GM21381 (cell line): ENCODE measurements at regions not wholly inside any gene's neighbourhood (a gene's known extent, or its start where the extent isn't known, plus 50 kb on each side); places are given as distances from the start of the nearest gene placed in this dataset.
"Not testable (repeated sequence)": the region's sequence is repeated elsewhere in the genome, so short reads cannot be mapped to it uniquely, and the experiment has no call there.

Experiments
- ATAC-seq: cut with Tn5 transposase; IDR thresholded peaks from one replicate; pipeline ENCODE4 v1.9.1; 2021; ENCODE audit warnings: mild to moderate bottlenecking, moderate library complexity; ENCODE audit not compliant: unreplicated experiment

DNA sequence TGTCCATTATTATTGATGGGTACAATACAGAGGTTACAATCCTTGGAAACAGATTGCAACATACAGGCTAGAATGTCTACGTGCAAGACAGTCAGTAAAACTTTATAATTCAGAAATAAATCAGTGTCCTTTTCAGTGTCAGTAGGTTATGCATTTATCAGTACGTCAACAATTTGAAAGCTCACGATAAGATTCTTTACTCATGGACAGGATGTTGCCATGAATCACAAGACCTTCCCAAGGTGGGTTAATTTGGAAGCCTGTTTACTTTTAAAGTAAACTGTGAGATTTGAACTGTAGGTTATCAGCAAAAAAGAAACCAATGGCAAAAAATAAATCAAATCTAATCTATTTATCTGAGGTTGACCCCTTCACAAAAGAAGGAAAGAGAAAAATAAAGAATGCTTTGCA is 243.9 kb upstream of the AGTR1 start:
- no peak for ATAC-seq

DNA sequence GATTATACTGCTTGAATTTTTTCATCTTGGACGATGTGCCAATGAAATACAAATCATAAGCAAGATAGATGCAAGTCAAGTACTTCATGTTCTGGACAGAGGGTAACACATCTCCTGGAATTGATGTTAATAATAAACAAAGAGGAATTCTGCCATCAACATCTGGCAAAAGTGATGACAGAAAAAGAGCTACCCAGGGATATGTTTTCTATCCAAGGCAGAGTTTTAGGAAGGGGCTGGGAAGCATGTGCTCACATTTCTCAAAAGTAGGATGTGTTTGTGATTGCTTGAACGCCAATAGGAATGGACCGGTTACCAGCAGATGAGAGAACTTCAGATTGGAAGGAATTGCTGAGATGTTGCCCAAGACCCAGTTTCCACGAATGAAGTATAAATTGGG is 242.6 kb upstream of the AGTR1 start:
- no peak for ATAC-seq

DNA sequence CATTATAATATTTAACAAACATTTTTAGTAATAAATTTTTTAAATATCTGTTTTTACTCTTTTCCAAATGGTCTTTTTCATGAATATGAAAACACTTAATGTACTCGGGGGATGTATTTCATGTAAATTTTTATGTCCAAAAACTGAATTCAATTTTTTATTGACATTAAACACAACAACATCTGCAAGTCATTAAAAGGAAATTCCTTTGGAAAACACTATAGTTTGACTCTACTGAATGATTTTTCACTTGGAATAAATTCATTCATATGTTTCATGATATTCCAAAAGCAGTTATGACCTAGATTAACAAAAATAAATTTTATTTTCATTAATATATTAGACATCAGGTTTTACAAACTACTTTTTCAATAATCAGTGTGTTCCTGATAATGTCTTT is 239.8 kb upstream of the AGTR1 start:
- ATAC-seq = no peak

DNA sequence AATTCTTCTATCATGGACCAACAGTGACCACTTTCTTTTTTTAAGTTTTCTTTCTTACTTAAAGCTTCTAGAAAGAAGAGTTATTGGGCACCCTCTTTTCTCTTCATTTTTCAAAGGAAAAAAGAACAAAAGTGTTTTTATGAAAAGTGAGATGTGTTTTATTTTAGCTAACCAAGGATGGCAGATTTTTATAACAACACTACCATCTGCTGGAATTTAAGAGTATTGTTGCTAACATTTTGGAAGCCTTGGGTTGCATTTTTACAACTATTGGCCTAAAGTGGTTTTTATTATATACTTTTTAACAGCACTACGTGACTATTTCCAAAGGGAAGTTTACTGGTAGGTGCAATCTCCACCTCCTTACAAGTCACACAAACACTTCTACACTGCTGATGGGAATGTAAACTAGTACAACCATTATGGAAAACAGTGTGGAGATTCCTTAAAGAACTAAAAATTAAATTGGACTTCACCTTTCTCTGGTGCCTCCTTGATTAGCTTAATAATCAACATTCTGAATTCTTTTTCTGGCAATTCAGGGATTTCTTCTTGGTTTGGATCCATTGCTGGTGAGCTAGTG is 237.7 kb upstream of the AGTR1 start:
- no peak for ATAC-seq

DNA sequence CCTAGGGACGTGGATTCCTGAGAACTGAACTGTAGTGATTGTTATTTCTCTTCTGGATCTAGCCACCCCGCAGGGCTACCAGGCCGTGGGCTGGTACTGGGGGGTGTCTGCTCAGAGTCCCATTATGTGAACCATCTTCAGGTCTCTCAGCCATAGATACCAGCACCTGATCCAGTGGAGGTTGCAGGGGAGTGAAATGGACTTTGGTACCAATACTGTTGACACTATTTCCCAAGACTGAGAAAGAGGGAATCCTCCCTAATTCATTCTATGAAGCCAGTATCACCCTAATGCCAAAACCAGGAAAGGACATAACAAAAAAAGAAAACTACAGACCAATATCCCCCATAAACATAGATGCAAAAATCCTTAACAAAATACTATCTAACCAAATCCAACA is 237.0 kb upstream of the AGTR1 start:
- no peak for ATAC-seq

DNA sequence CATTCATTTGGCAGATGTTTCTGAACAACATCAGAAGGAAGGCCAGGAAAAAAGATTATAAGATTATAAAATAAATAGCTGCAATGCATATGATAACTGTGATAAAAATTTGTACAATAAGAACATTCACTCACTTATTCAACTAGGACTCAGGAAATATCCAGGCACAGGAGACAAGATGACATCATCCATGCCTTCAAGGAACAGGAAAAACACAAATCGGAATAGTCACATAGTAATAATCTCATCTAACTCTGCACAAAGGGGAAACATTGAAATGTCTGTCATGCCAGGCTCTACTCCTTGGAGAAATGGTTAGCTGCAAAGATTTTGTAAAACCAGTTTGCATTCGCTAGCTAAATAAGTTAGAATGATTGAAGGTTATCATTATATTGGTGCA is 233.5 kb upstream of the AGTR1 start:
- no peak for ATAC-seq

DNA sequence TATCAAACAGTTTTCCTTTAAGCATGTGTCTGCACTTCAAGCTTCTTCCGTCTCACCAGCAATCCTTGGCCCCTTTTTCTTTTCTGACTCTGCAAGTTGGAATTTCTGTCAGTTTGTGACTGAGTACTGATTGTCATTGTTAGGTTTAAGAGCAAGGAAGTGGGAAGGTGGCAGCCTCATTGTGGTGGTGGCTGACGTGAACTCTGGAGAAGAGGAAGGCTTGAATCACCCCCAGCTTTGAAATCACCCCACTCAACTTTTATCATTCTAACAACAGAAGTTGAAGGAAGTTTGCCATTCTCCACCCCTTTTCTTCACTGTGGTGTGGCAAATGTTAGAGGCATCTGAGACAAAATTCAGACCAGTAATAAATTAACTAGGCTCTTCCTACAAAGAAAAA is 231.6 kb upstream of the AGTR1 start:
- no peak for ATAC-seq

DNA sequence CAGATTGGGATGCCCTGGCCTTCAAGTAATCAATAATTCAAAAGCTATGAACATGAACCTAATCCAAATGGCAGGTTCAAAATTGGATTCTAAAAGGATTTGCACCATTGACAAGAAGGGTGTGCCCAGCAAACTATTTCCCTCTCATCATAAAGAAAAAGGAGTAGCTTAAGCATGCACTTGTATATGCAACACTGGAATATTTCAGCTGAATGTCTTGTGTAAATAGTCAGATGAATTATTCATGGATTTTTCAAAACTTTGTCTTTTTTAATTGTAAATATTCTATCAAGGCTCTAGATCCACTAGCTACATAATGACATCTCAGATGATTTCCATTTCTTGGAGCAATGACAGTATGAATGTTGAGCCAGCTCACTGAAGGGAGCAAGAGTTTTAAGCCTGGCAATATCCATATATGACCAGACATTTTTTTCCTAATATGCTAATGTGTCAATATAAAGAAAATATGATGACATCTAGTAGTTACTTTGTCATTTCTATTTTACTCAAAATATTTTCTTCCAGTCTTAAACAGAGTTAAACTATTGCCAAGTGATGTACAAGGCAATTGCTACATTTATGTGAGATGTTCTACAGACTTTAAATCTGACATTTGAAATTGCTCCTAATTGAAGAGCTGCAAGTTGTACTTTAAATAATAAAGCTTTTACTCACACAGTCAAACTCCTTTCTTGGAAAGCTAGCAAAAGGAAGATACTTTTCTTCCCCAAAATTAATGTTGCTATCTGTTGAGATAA is 230.5 kb upstream of the AGTR1 start:
- no peak for ATAC-seq

DNA sequence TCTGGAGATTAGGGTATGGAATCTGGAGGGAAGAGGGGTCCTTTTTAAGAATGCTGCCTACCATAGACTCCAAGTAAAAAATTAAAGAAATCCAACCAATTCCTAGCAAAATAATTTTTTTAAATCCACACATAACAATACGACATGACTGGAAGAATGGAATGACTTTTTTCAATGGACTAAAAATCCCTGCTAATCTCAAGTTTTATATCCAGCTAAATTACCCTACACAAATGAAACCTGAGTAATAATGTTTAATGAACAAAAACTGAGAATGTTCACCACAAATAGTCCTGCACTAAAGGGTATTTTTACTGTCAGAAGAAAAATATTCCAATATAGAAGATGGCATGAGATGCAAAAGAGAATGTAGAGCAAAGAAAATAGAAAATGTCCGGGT is 220.3 kb upstream of the AGTR1 start:
- no peak for ATAC-seq

DNA sequence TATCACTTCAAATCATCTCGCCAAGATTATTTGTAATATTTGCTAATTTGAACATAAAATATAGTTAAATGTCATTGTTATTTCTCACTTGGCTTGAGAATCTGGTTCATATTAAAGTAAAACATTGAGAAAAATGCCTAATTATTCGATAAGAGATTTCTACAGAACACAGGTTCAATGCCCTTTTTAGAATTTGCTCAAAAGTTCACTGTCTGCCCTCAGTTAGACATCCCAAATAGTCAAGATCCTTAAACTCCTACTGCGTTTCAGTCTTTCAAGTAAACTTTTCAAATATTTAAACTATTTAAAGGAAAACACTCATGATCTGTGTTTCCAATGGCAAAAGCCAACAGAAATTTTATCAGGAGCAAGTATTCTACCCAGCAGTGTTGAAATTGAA is 204.1 kb upstream of the AGTR1 start:
- ATAC-seq = no peak

DNA sequence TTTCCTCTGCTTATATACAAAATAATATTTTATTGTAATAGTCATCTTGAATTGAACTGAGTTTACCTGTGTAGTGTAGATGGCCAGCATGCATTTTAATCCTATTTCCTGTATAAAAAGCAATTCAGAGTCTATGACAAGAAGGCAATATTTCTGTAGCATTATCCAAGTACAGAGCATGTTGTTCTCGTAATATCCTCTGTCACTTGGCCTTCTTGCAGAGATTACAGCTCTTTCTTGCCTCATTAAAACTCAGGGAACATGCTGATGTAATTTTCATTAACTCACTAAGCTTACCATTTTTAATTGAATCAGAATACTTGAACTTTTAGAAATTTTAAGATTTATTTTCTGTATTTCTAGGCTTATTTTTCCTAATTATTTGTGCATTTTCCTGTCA is 203.3 kb upstream of the AGTR1 start:
- ATAC-seq = no peak

DNA sequence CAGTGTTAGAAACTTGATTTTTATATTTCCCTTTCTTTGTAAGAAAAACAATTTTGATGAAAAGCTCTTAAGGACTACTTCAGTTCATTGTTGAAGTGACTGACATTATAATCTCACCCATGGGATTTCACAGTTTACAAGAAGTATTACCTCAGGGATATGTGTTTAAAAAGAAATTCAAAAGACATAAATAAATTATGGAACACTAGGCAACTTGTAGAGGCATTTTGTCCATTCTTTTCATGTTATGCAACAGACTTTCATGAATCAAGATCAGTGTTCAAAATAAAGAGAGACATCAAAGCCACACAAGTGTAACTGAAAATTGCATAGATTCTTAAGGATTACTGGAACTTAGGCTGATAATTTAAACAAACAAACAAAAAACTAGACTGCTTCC is 196.8 kb upstream of the AGTR1 start:
- ATAC-seq = no peak

DNA sequence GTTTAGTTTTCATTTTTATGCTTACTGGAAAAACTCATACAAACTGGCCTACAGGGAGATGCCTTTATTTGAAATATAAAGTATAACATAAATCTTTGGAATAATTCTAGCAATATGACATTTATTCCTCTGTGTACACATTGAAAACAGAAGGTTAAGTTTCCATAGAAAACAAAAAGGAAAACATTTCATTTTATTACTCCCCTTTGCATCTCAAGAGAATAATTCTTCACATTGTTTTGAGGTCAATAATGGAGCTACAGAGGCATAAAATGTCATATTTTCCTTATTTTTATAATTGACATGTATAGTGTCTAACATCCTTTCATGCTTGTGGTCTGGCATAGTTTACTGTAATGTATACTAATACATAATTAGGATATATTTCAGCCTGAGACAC is 187.6 kb upstream of the AGTR1 start:
- no peak for ATAC-seq

DNA sequence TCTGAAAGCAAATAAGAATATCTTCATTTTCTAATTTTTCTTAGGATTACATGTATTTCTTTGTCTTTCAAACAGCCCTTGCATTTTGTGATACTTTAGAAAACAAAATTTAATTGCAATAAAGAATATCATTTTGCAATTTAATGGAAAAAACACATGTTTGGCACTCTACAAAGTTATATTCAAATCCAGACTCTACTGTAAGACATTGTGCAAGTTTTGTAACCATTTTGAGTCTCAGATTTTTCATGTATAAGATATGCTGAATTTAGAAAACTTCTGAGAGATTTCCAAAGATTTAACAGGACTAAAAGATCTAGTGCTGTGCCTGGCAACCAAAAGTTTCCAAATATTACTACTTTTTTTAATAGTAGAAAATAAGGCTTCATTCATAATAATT is 187.1 kb upstream of the AGTR1 start:
- ATAC-seq = no peak

DNA sequence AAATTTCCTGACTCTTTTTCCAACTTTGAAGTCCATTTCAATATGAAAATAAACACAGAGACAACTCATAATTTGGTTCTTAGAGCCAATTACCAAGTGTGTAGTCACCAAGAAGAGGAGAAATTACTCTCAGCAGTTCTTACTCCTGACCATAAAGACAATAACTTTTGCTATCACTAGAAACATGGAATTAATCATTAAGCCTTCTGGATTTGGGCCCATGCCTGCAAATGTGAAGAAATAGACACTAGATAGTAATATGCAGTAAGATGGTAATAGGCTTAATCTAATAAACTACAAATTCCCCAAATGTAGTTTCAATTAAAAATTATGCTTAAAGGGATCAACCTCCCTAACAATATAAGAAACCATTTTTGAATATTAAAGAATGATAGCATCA is 185.1 kb upstream of the AGTR1 start:
- no peak for ATAC-seq

DNA sequence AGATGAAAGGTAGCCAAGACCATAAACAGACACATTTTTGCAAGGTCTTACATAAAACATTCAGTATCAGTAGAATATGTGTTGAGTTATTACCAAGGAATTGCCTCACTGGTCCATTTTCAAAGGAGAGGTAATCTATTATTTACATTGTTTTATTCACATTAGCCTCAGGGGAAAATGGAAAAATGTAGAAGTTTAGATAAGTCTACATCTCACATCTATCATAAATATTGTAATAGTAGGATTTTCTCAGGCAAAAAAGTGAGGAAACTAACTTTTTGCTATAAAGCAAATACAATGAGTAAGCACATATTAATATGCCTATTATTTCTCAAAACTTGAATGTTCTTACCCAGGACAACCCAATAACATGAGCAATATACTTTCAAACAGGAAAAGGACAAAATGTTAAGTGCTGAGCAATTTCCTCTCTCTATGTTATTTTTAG is 184.6 kb upstream of the AGTR1 start:
- ATAC-seq = no peak

DNA sequence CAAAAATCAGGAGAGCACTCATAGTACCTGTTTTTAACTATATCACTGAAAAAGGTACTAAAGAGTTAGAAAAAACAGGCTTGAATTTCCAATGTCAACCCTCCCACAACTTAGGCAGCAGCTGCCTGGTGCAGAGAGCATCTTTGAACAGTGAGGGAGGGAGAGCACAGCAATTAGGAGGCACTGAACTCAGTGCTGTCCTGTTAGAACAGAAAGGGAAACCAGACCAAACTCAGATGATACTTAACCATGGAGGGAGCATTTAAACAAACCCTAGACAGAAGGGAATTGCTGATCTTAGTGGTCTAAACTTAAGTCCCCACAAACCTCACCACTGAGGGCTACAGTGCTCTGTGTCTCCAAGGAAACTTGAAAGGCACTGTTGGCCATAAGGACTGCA is 179.2 kb upstream of the AGTR1 start:
- ATAC-seq = no peak

DNA sequence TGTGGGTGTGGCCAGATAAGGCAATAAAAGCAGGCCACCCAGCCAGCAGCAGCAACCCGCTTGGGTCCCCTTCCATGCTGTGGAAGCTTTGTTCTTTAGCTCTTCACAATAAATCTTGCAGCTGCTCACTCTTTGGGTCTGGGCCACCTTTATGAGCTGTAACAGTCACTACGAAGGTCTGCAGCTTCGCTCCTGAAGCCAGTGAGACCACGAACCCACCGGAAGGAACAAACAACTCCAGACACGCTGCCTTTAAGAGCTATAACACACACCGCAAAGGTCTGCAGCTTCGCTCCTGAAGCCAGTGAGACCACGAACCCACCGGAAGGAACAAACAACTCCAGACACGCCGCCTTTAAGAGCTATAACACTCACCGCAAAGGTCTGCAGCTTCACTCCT is 172.1 kb upstream of the AGTR1 start:
- not testable (repeated sequence) for ATAC-seq

DNA sequence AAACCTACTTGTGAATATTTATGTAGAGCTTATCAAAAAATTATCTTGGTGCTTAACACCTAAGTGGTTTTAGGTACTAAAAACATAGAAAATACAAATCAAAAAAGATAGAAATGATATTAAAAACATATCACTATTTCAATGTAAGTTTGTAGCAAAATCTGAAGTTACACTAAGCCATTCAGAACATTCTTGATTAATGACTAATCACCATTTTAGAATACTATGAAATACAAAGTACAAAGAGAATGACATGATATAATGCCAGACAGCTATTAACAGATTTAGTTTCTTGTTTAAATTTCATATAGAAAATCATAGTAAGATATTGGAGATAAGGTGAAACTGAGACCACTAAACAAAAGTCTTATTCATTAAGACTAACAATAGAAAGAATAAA is 169.7 kb upstream of the AGTR1 start:
- ATAC-seq = no peak

DNA sequence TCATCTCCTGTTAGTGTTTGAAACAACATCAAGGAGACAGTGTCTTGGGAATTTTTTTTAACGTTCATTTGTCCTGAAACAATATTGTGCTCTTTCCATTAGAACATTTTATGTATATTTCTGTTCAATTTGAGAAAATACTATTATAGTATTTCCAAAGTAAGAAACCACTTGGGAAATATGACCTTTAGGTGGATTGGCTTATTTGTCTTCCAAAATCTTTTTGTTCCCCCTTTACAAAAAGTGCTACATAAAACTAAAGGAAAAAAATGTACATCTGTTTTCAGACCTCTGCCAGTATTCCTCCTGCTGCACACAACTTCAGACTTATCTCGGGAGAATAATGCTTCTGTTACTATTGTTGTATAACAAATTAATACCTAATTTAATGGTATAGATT is 165.9 kb upstream of the AGTR1 start:
- no peak for ATAC-seq

DNA sequence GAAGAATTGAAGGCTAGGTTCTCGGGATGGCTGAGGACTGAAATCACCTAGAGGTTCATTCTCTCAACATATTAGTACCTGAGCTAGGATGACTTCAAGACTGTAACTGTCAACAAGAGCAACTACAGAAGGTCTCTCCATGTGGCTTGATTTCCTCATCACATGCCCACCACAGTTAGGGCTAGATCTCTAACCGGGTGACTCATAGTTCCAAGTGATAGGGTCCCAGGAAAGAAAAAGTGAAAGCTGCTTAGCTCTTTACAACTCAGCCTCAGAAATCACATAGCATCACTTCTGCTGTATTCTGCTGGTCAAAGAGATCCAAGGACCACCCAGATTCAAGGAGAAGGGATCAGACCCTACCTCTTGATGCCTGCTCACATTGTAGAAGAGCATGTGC is 165.4 kb upstream of the AGTR1 start:
- no peak for ATAC-seq

DNA sequence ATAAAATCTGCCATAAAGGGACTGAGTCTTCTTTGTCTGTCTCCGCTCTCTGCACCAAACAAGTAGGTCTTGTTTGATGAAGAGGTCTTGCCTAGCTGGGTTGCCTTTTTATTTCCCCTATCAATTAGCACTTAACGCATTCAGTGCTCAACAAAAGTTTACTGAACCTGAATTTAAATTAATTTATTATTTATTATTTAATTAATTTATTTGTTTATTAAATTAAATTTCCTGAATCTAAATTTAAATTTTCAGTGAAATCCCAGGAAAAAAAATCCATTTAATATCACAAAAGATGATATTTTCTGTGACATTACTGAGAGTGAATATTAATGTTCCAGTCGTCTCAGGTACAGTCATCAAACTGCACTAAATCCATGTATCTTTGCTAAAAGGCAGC is 164.9 kb upstream of the AGTR1 start:
- ATAC-seq = no peak
